Left lung (tissue), 4 donors: ENCODE measurements at regions not wholly inside any gene's neighbourhood (a gene's known extent, or its start where the extent isn't known, plus 50 kb on each side); places are given as distances from the start of the nearest gene placed in this dataset.

ENCODE experiments used
- ATAC-seq: fragments of 200-7000 bp; cut with Tn5 transposase; one replicate; pipeline ENCODE4 v1.9.1; 2020; ENCODE audit warnings: moderate library complexity
- DNase-seq, 4 donors: peaks; one replicate each; pipeline ENCODE4 v3.0.0-alpha.2; 2013 to 2020
- H3K27ac ChIP-seq, 2 donors: fragments of 200-600 bp; sonication (generic) in 1 of 2; one replicate each; pipeline versions ENCODE4 v1.5.0 to v1.8.0; 2020 to 2021
- H3K27me3 ChIP-seq, 2 donors: fragments of 200-600 bp; sonication (generic) in 1 of 2; one replicate each; pipeline versions ENCODE4 v1.5.0 to v1.8.0; 2020 to 2021
- H3K36me3 ChIP-seq, 2 donors: fragments of 200-600 bp; sonication (generic) in 1 of 2; one replicate each; pipeline versions ENCODE4 v1.5.0 to v1.8.0; 2020 to 2021
- H3K4me1 ChIP-seq, 2 donors: fragments of 200-600 bp; one replicate each; pipeline ENCODE4 v1.8.0; 2021
- H3K4me3 ChIP-seq, 2 donors: fragments of 200-600 bp; sonication (generic) in 1 of 2; one replicate each; pipeline versions ENCODE4 v1.5.0 to v1.8.0; 2020 to 2021; ENCODE audit warnings: mild to moderate bottlenecking in 1 of 2
- H3K9me3 ChIP-seq, 2 donors: fragments of 200-600 bp; sonication (generic) in 1 of 2; one replicate each; pipeline versions ENCODE4 v1.5.0 to v1.8.0; 2020 to 2021
- intact Hi-C, 2 donors: fragments of 100-400 bp; cut with DNase I; formaldehyde crosslinking; loops; one replicate each; pipeline versions ENCODE4 v1.11.2 to v1.14.2; 2022
- TF ChIP-seq, protein P1 (sequence below), 2 donors: fragments of 200-600 bp; sonication (generic) in 1 of 2; IDR thresholded peaks; one replicate each; pipeline versions ENCODE4 v1.5.0 to v1.8.0; 2021; ENCODE audit warnings: antibody characterized with exemption in 2 of 2
- donor health status: DM: no; HTN: yes; CAD: no.
- donor health status: DM: no; HTN: no; CAD: no.

DNA sequence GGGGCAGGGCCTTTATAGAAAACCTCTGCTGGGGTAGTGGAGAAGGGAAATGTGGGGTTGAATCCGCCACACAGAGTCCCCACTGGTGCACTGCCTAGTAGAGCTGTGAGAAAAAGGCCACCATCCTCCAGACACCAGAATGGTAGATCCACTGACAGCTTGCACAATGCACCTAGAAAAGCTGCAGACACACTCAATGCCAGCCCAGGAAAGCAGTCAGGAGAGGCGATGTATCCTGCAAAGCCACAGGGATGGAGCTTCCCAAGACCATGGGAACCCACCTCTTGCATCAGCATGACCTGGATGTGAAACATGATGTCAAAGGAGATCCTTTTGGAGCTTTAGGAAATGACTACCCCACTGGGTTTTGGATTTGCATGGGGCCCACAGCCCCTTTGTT lies 958.0 kb upstream of the MIR17HG start:
- no peak overlapping the region for H3K4me3 ChIP-seq
- no peaks in the 10 kb centered on the region for H3K27me3 ChIP-seq
- TF ChIP-seq, protein P1, sequence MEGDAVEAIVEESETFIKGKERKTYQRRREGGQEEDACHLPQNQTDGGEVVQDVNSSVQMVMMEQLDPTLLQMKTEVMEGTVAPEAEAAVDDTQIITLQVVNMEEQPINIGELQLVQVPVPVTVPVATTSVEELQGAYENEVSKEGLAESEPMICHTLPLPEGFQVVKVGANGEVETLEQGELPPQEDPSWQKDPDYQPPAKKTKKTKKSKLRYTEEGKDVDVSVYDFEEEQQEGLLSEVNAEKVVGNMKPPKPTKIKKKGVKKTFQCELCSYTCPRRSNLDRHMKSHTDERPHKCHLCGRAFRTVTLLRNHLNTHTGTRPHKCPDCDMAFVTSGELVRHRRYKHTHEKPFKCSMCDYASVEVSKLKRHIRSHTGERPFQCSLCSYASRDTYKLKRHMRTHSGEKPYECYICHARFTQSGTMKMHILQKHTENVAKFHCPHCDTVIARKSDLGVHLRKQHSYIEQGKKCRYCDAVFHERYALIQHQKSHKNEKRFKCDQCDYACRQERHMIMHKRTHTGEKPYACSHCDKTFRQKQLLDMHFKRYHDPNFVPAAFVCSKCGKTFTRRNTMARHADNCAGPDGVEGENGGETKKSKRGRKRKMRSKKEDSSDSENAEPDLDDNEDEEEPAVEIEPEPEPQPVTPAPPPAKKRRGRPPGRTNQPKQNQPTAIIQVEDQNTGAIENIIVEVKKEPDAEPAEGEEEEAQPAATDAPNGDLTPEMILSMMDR (IDR thresholded peaks at IDR 0.05), result no peak
- DNase-seq, result no peak
- intact Hi-C loops, result no loop called here
- H3K27ac ChIP-seq, result no peak overlapping the region
- peaks cover 0 to 10% of the 10 kb centered on the region in 2 donors for H3K9me3 ChIP-seq
- H3K36me3 ChIP-seq, result no peaks in the 10 kb centered on the region
- no peaks in the 10 kb centered on the region for H3K4me1 ChIP-seq
- no peak for ATAC-seq

DNA sequence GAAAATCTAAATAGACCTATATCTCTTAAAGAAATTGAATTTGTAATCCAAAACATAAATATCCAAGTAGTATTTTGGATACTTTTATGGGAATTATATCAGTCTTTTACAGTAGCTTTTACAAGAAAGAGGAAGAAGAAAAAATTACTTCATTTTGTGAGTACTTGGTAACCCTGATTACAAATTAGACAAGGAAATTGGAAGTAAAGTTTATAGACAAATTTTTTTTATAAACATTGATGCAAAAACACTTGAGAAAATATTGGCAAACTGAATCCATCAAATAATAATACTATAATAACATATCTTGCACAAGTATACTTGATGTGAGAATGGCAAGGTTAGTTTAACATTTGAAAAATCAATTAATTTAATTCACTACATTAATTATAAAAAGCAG lies 954.1 kb upstream of the MIR17HG start:
- Histone ChIP-seq H3K9me3 (peaks cover 0 to 12% of the 10 kb centered on the region in 2 donors), H3K27ac (no peak overlapping the region), H3K36me3 (no peaks in the 10 kb centered on the region), H3K4me1 (no peaks in the 10 kb centered on the region), H3K27me3 (no peaks in the 10 kb centered on the region), H3K4me3 (no peak overlapping the region)
- no peak for DNase-seq
- TF ChIP-seq, protein P1 (IDR thresholded peaks at IDR 0.05), result no peak
- intact Hi-C loops, result no loop called here
- no peak for ATAC-seq

DNA sequence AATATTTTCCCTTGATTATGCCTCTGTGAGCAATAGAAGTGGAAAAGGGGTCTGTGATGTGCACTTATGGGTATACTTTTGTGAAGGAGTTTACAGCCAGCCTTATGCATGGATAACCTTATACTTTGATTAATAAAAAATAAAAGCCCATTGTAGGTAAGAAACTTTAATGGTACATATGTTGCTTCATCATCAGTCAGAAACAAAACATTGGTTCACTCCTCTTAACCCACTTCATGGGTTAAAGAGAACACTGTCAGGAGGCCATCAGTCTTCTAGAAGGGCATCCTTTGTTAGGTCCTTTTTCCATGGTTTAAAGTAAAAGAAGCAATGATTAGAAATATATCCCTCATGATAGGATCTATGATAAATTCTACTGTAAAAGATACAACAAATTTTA lies 952.1 kb upstream of the MIR17HG start:
- peaks cover 0 to 12% of the 10 kb centered on the region in 2 donors for H3K9me3 ChIP-seq
- DNase-seq (no peak), ATAC-seq (no peak)
- no peak overlapping the region for H3K4me3 ChIP-seq
- H3K27ac ChIP-seq, result no peak overlapping the region
- H3K4me1 ChIP-seq, result no peaks in the 10 kb centered on the region
- TF ChIP-seq, protein P1 (IDR thresholded peaks at IDR 0.05), result no peak
- H3K27me3 ChIP-seq, result no peaks in the 10 kb centered on the region
- H3K36me3 ChIP-seq, result no peaks in the 10 kb centered on the region
- intact Hi-C loops, result no loop called here

GRCh38 chr13:90395846-90396245 lies 951.6 kb upstream of the MIR17HG start:
- Histone ChIP-seq H3K9me3 (peaks cover 0 to 14% of the 10 kb centered on the region in 2 donors), H3K4me1 (no peaks in the 10 kb centered on the region), H3K36me3 (no peaks in the 10 kb centered on the region), H3K4me3 (no peak overlapping the region), H3K27ac (no peak overlapping the region), H3K27me3 (no peaks in the 10 kb centered on the region)
- DNase-seq (no peak), ATAC-seq (no peak)
- TF ChIP-seq, protein P1 (IDR thresholded peaks at IDR 0.05), result no peak
- intact Hi-C loops, result no loop called here

DNA sequence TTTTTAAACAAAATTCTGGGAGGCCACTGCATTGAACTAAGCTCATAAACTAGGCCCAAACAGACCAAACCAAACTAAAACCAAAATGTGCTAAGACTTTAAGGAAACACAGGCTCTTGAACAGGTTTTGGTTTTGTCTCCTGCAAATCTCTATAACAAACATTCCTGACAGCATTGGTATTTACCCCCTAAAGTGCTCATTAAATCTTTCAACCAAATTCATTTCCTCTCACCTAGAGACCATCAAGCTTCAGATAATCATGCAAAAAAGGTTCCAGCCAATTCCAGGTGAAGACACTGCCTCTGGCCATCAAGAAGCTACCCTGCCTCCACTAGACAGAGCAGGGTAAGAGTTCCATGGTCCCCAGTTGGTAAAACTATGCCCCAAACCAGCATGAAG lies 951.2 kb upstream of the MIR17HG start:
- TF ChIP-seq, protein P1 (IDR thresholded peaks at IDR 0.05), result no peak
- Histone ChIP-seq H3K27me3 (no peaks in the 10 kb centered on the region), H3K4me1 (no peaks in the 10 kb centered on the region), H3K27ac (no peak overlapping the region), H3K9me3 (peaks cover 0 to 17% of the 10 kb centered on the region in 2 donors), H3K36me3 (no peaks in the 10 kb centered on the region), H3K4me3 (no peak overlapping the region)
- no peak for ATAC-seq
- intact Hi-C loops, result no loop called here
- no peak for DNase-seq
